HepG2 (cell line): ENCODE measurements at regions not wholly inside any gene's neighbourhood (a gene's known extent, or its start where the extent isn't known, plus 50 kb on each side); places are given as distances from the start of the nearest gene placed in this dataset.

ENCODE experiments used
- ATAC-seq: fragments of 200-7000 bp; cut with Tn5 transposase; 3 replicates; pipeline ENCODE4 v1.9.1; 2020; ENCODE audit warnings: mild to moderate bottlenecking, moderate library complexity
- BruUV-seq: library from RNA; stranded (reverse); fragments of 400-500 nt; replicated peaks from 2 replicates; lab custom pipeline; 2021; lab: Mats Ljungman, UMichigan
- CTCF ChIA-PET: fragments of 300-600 bp; formaldehyde crosslinking; extraction: SDS; loops from one replicate; lab custom pipeline; 2021; ENCODE audit warnings: low total read pairs, inconsistent platforms, low intra/inter-chr PET ratio; lab: Yijun Ruan, JAX
- POLR2A ChIA-PET: fragments of 350-600 bp; sonication (Branson Sonifier 250); formaldehyde crosslinking; loops from one replicate; lab custom pipeline; 2020; ENCODE audit warnings: antibody characterized with exemption, inconsistent platforms; lab: Yijun Ruan, JAX
- DNase-seq: peaks from one replicate; pipeline ENCODE4 v3.0.0-alpha.2; 2015; ENCODE audit warnings: low spot score
- FAIRE-seq: peaks from 3 replicates; lab custom pipeline; 2011; peaks lifted over from hg19 to GRCh38; lab: Jason Lieb, UNC
- H2AFZ ChIP-seq: one replicate; pipeline ENCODE4 v1.6.1; 2011; ENCODE audit warnings: low read length, inconsistent platforms
- H3K27ac ChIP-seq: fragments of 300-600 bp; 3 replicates; pipeline ENCODE4 v1.8.0; 2011; ENCODE audit warnings: mixed run types, mild to moderate bottlenecking, mixed read lengths, low read length, inconsistent platforms; ENCODE audit not compliant: insufficient read depth; ENCODE audit errors: extremely low read length
- H3K27me3 ChIP-seq, 2 experiments: fragments of 200-600 bp in 1 of 2; 2 replicates in 1 of 2; 3 replicates in 1 of 2; pipeline versions ENCODE4 v1.6.0 to v1.8.0; 2011; ENCODE audit warnings: low read length in 2 of 2, mild to moderate bottlenecking in 2 of 2, moderate library complexity in 2 of 2, inconsistent platforms in 1 of 2; ENCODE audit not compliant: insufficient read depth in 2 of 2, control insufficient read depth in 1 of 2
- H3K36me3 ChIP-seq, 2 experiments: fragments of 200-600 bp in 1 of 2; replicated peaks in 1 of 2; 2 replicates in 1 of 2; 3 replicates in 1 of 2; pipeline versions ENCODE4 v1.5.1 to v1.8.0; 2011; ENCODE audit warnings: low read length in 2 of 2, inconsistent platforms in 1 of 2; ENCODE audit not compliant: insufficient read depth in 2 of 2, control insufficient read depth in 1 of 2
- H3K4me1 ChIP-seq: 2 replicates; pipeline ENCODE4 v1.5.1; 2012; ENCODE audit warnings: low read length, inconsistent platforms; ENCODE audit not compliant: insufficient read depth
- H3K4me2 ChIP-seq: 2 replicates; pipeline ENCODE4 v1.6.0; 2011; ENCODE audit warnings: low read depth, low read length, inconsistent platforms
- H3K4me3 ChIP-seq, 3 experiments: fragments of 200-600 bp in 1 of 3; sonication (generic), shearing (Covaris generic) in 1 of 3; replicated peaks in 1 of 3; 2 replicates each; pipeline ENCODE4 v1.5.1; 2011 to 2016; ENCODE audit warnings: low read length in 3 of 3, inconsistent platforms in 2 of 3, low read depth in 2 of 3, mild to moderate bottlenecking in 2 of 3, control low read depth in 1 of 3, mixed read lengths in 1 of 3; ENCODE audit not compliant: insufficient read depth in 1 of 3
- H3K79me2 ChIP-seq: one replicate; pipeline ENCODE4 v1.6.1; 2011; ENCODE audit warnings: low read length, inconsistent platforms; ENCODE audit not compliant: insufficient read depth
- H3K9ac ChIP-seq: 2 replicates; pipeline ENCODE4 v1.6.0; 2011; ENCODE audit warnings: mild to moderate bottlenecking, low read depth, low read length, inconsistent platforms; ENCODE audit not compliant: insufficient read depth
- H3K9me3 ChIP-seq: 2 replicates; pipeline ENCODE4 v1.5.1; 2012; ENCODE audit warnings: mild to moderate bottlenecking, low read length
- H4K20me1 ChIP-seq: 2 replicates; pipeline ENCODE4 v1.6.0; 2011; ENCODE audit warnings: inconsistent platforms, mild to moderate bottlenecking, low read length, moderate library complexity; ENCODE audit not compliant: insufficient read depth
- ATRX ChIP-seq: sonication (generic); formaldehyde crosslinking; IDR thresholded peaks from 2 replicates; pipeline ENCODE4 v1.4.0; 2020; ENCODE audit warnings: missing genetic modification reagents, borderline replicate concordance
- E2F2 ChIP-seq: sonication (generic); formaldehyde crosslinking; IDR thresholded peaks from 2 replicates; pipeline ENCODE4 v1.4.0; 2020; ENCODE audit warnings: missing genetic modification reagents, borderline replicate concordance
- IRF1 ChIP-seq: sonication (generic); formaldehyde crosslinking; IDR thresholded peaks from 2 replicates; pipeline ENCODE4 v1.4.0; 2020; ENCODE audit warnings: low read depth, mild to moderate bottlenecking, missing genetic modification reagents
- IRX3 ChIP-seq: sonication (generic); formaldehyde crosslinking; IDR thresholded peaks from 2 replicates; pipeline ENCODE4 v1.8.1; 2023; ENCODE audit warnings: mild to moderate bottlenecking, low read depth, missing genetic modification reagents, borderline replicate concordance
- KAT7 ChIP-seq: IDR thresholded peaks from 2 replicates; pipeline ENCODE4 v1.6.1; 2018; ENCODE audit warnings: borderline replicate concordance, missing compliant biosample characterization
- MBNL3 ChIP-seq: fragments of 250-450 bp; sonication (Bioruptor Pico); conservative IDR thresholded peaks from 2 replicates; pipeline ENCODE4 v1.8.0; 2022; ENCODE audit warnings: mild to moderate bottlenecking, inconsistent platforms
- ZHX1 ChIP-seq: sonication (generic); formaldehyde crosslinking; IDR thresholded peaks from 2 replicates; pipeline ENCODE4 v1.8.1; 2022; ENCODE audit warnings: low read depth, mild to moderate bottlenecking, missing genetic modification reagents
- ZNF260 ChIP-seq: sonication (generic); formaldehyde crosslinking; IDR thresholded peaks from 2 replicates; pipeline ENCODE4 v1.4.0; 2020; ENCODE audit warnings: missing genetic modification reagents, low read depth, mild to moderate bottlenecking, borderline replicate concordance
- ZNF335 ChIP-seq: sonication (generic); formaldehyde crosslinking; IDR thresholded peaks from 2 replicates; pipeline ENCODE4 v1.4.0; 2020; ENCODE audit warnings: missing genetic modification reagents
- ZNF670 ChIP-seq: sonication (generic); formaldehyde crosslinking; IDR thresholded peaks from 2 replicates; pipeline ENCODE4 v1.8.0; 2022; ENCODE audit warnings: mild to moderate bottlenecking, missing genetic modification reagents, borderline replicate concordance
- WGBS: methylation state at CpG from one replicate; pipeline ENCODE4 v1.1.6; 2017; ENCODE audit warnings: low lambda C conversion rate; 5-methylcytosine and 5-hydroxymethylcytosine counted together
- in situ Hi-C: cut with HindIII; loops from 2 replicates; pipeline ENCODE4 v1.10.0; 2017; ENCODE audit warnings: low pct_unique_long_range_greater_than_20kb; ENCODE audit not compliant: extremely low pct_ligation_motif_present
- intact Hi-C: fragments of 100-400 bp; cut with micrococcal nuclease; formaldehyde crosslinking; loops from one replicate; pipeline ENCODE4 v1.10.0; 2022; ENCODE audit not compliant: unreplicated experiment
- TF ChIP-seq, protein P1 (sequence below): sonication (generic); IDR thresholded peaks from 2 replicates; pipeline ENCODE4 v1.6.1; 2016; ENCODE audit warnings: low read depth, borderline replicate concordance

GRCh38 chr13:40432018-40432978 is 234.1 kb downstream of the FOXO1 start:
- Histone ChIP-seq H3K4me1 (peaks cover 16% of the 10 kb centered on the region), H3K27me3 (no peaks in the 10 kb centered on the region), H3K4me3 (no peak overlapping the region), H3K9me3 (no peaks in the 10 kb centered on the region), H3K27ac (no peak overlapping the region), H3K4me2 (no peak overlapping the region), H3K79me2 (no peaks in the 10 kb centered on the region), H3K9ac (no peak overlapping the region), H2AFZ (no peak overlapping the region), H4K20me1 (no peaks in the 10 kb centered on the region), H3K36me3 (no peaks in the 10 kb centered on the region)
- POLR2A ChIA-PET, result interaction anchor here (0.7 kb wide), 1 partner anchor 317 kb away, joined by 3 read pairs; no protein-coding TSS in a partner anchor
- no TSS peak for BruUV-seq
- FAIRE-seq (no peak), DNase-seq (no peak), ATAC-seq (no peak)
- CTCF ChIA-PET, result no interaction called here
- no peak for TF ChIP-seq MBNL3 (CRISPR knock-in tag)
- no peak for TF ChIP-seq E2F2 (CRISPR knock-in tag)
- no peak for TF ChIP-seq KAT7 (CRISPR knock-in tag)
- no peak for TF ChIP-seq ZNF335 (CRISPR knock-in tag)
- TF ChIP-seq ZNF670 (CRISPR knock-in tag), result no peak
- intact Hi-C loops (no loop called here), in situ Hi-C loops (no loop called here)
- 43% methylated on average over 5 of the region's 5 CpGs for WGBS

DNA sequence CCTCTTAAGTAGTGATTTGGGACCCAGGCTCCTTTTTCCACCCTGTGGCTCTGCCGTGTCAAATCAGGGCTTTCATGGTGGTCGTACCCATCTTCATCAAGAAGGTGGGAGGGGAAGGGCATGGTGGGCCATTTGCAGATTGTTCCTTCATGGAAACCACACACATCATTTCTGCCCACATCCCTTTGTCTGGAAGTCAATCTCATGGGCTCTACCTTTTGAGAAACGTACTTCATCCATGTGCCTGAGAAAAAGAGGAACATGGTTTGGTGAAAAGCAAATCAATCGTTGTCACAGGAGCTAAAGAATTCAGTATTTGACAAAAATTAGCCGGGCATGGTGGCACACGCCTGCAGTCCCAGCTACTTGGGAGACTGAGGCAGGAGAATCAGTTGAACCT is 233.4 kb downstream of the FOXO1 start:
- Histone ChIP-seq H3K4me1 (peaks cover 18% of the 10 kb centered on the region), H3K4me2 (no peak overlapping the region), H4K20me1 (no peaks in the 10 kb centered on the region), H3K36me3 (no peaks in the 10 kb centered on the region), H3K4me3 (no peak overlapping the region), H3K27ac (no peak overlapping the region), H2AFZ (no peak overlapping the region), H3K79me2 (no peaks in the 10 kb centered on the region), H3K9me3 (no peaks in the 10 kb centered on the region), H3K9ac (no peak overlapping the region), H3K27me3 (no peaks in the 10 kb centered on the region)
- WGBS, result 45% methylated on average over 6 of the region's 6 CpGs
- no peak for DNase-seq
- intact Hi-C loops (no loop called here), in situ Hi-C loops (no loop called here)
- CTCF ChIA-PET, result no interaction called here
- no TSS peak for BruUV-seq
- no peak for ATAC-seq
- no peak for FAIRE-seq
- POLR2A ChIA-PET, result no interaction called here
- TF ChIP-seq IRF1 (CRISPR knock-in tag) (no peak), ZNF260 (CRISPR knock-in tag) (no peak), ATRX (CRISPR knock-in tag) (no peak), IRX3 (CRISPR knock-in tag) (no peak), ZHX1 (CRISPR knock-in tag) (no peak)
- TF ChIP-seq, protein P1, sequence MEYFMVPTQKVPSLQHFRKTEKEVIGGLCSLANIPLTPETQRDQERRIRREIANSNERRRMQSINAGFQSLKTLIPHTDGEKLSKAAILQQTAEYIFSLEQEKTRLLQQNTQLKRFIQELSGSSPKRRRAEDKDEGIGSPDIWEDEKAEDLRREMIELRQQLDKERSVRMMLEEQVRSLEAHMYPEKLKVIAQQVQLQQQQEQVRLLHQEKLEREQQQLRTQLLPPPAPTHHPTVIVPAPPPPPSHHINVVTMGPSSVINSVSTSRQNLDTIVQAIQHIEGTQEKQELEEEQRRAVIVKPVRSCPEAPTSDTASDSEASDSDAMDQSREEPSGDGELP, result no peak
